HepG2 (cell line): ENCODE measurements at regions not wholly inside any gene's neighbourhood (a gene's known extent, or its start where the extent isn't known, plus 50 kb on each side); places are given as distances from the start of the nearest gene placed in this dataset.
A peak's percentile ranks its signal among the peaks of the same experiment; 100 is the strongest.

Experiments used
- ATAC-seq: fragments of 200-7000 bp; cut with Tn5 transposase; 3 replicates; pipeline ENCODE4 v1.9.1; 2020; ENCODE audit warnings: mild to moderate bottlenecking, moderate library complexity
- BruUV-seq: library from RNA; stranded (reverse); fragments of 400-500 nt; replicated peaks from 2 replicates; lab custom pipeline; 2021; lab: Mats Ljungman, UMichigan
- CTCF ChIA-PET: fragments of 300-600 bp; formaldehyde crosslinking; extraction: SDS; loops from one replicate; lab custom pipeline; 2021; ENCODE audit warnings: low total read pairs, inconsistent platforms, low intra/inter-chr PET ratio; lab: Yijun Ruan, JAX
- POLR2A ChIA-PET: fragments of 350-600 bp; sonication (Branson Sonifier 250); formaldehyde crosslinking; loops from one replicate; lab custom pipeline; 2020; ENCODE audit warnings: antibody characterized with exemption, inconsistent platforms; lab: Yijun Ruan, JAX
- DNase-seq: peaks from one replicate; pipeline ENCODE4 v3.0.0-alpha.2; 2015; ENCODE audit warnings: low spot score
- FAIRE-seq: peaks from 3 replicates; lab custom pipeline; 2011; peaks lifted over from hg19 to GRCh38; lab: Jason Lieb, UNC
- H2AFZ ChIP-seq: one replicate; pipeline ENCODE4 v1.6.1; 2011; ENCODE audit warnings: low read length, inconsistent platforms
- H3K27ac ChIP-seq: fragments of 300-600 bp; 3 replicates; pipeline ENCODE4 v1.8.0; 2011; ENCODE audit warnings: mixed run types, mild to moderate bottlenecking, mixed read lengths, low read length, inconsistent platforms; ENCODE audit not compliant: insufficient read depth; ENCODE audit errors: extremely low read length
- H3K27me3 ChIP-seq, 2 experiments: fragments of 200-600 bp in 1 of 2; 2 replicates in 1 of 2; 3 replicates in 1 of 2; pipeline versions ENCODE4 v1.6.0 to v1.8.0; 2011; ENCODE audit warnings: low read length in 2 of 2, mild to moderate bottlenecking in 2 of 2, moderate library complexity in 2 of 2, inconsistent platforms in 1 of 2; ENCODE audit not compliant: insufficient read depth in 2 of 2, control insufficient read depth in 1 of 2
- H3K36me3 ChIP-seq, 2 experiments: fragments of 200-600 bp in 1 of 2; replicated peaks in 1 of 2; 2 replicates in 1 of 2; 3 replicates in 1 of 2; pipeline versions ENCODE4 v1.5.1 to v1.8.0; 2011; ENCODE audit warnings: low read length in 2 of 2, inconsistent platforms in 1 of 2; ENCODE audit not compliant: insufficient read depth in 2 of 2, control insufficient read depth in 1 of 2
- H3K4me1 ChIP-seq: 2 replicates; pipeline ENCODE4 v1.5.1; 2012; ENCODE audit warnings: low read length, inconsistent platforms; ENCODE audit not compliant: insufficient read depth
- H3K4me2 ChIP-seq: 2 replicates; pipeline ENCODE4 v1.6.0; 2011; ENCODE audit warnings: low read depth, low read length, inconsistent platforms
- H3K4me3 ChIP-seq, 3 experiments: fragments of 200-600 bp in 1 of 3; sonication (generic), shearing (Covaris generic) in 1 of 3; replicated peaks in 1 of 3; 2 replicates each; pipeline ENCODE4 v1.5.1; 2011 to 2016; ENCODE audit warnings: low read length in 3 of 3, inconsistent platforms in 2 of 3, low read depth in 2 of 3, mild to moderate bottlenecking in 2 of 3, control low read depth in 1 of 3, mixed read lengths in 1 of 3; ENCODE audit not compliant: insufficient read depth in 1 of 3
- H3K79me2 ChIP-seq: one replicate; pipeline ENCODE4 v1.6.1; 2011; ENCODE audit warnings: low read length, inconsistent platforms; ENCODE audit not compliant: insufficient read depth
- H3K9ac ChIP-seq: 2 replicates; pipeline ENCODE4 v1.6.0; 2011; ENCODE audit warnings: mild to moderate bottlenecking, low read depth, low read length, inconsistent platforms; ENCODE audit not compliant: insufficient read depth
- H3K9me3 ChIP-seq: 2 replicates; pipeline ENCODE4 v1.5.1; 2012; ENCODE audit warnings: mild to moderate bottlenecking, low read length
- H4K20me1 ChIP-seq: 2 replicates; pipeline ENCODE4 v1.6.0; 2011; ENCODE audit warnings: inconsistent platforms, mild to moderate bottlenecking, low read length, moderate library complexity; ENCODE audit not compliant: insufficient read depth
- ETV6 ChIP-seq: sonication (generic); formaldehyde crosslinking; conservative IDR thresholded peaks from 2 replicates; pipeline ENCODE4 v1.4.0; 2020; ENCODE audit warnings: missing genetic modification reagents
- GATA4 ChIP-seq: sonication (generic); IDR thresholded peaks from 2 replicates; pipeline ENCODE4 v1.6.1; 2016; ENCODE audit warnings: antibody characterized with exemption, low read depth, borderline replicate concordance
- ZFP36 ChIP-seq: fragments of 150-350 bp; IDR thresholded peaks from 2 replicates; pipeline ENCODE4 v1.6.1; 2018; ENCODE audit warnings: borderline replicate concordance, low read length, low read depth; ENCODE audit not compliant: partially characterized antibody
- ZNF292 ChIP-seq: sonication (generic); formaldehyde crosslinking; IDR thresholded peaks from 2 replicates; pipeline ENCODE4 v1.8.1; 2022; ENCODE audit warnings: mild to moderate bottlenecking, low read depth, missing genetic modification reagents, borderline replicate concordance
- ZNF776 ChIP-seq: sonication (generic); formaldehyde crosslinking; IDR thresholded peaks from 2 replicates; pipeline ENCODE4 v1.4.0; 2020; ENCODE audit warnings: mild to moderate bottlenecking, missing genetic modification reagents
- WGBS: methylation state at CpG from one replicate; pipeline ENCODE4 v1.1.6; 2017; ENCODE audit warnings: low lambda C conversion rate; 5-methylcytosine and 5-hydroxymethylcytosine counted together
- in situ Hi-C: cut with HindIII; loops from 2 replicates; pipeline ENCODE4 v1.10.0; 2017; ENCODE audit warnings: low pct_unique_long_range_greater_than_20kb; ENCODE audit not compliant: extremely low pct_ligation_motif_present
- intact Hi-C: fragments of 100-400 bp; cut with micrococcal nuclease; formaldehyde crosslinking; loops from one replicate; pipeline ENCODE4 v1.10.0; 2022; ENCODE audit not compliant: unreplicated experiment
- TF ChIP-seq, protein P1 (sequence below): sonication (generic); formaldehyde crosslinking; conservative IDR thresholded peaks from 2 replicates; pipeline ENCODE4 v1.4.0; 2020; ENCODE audit warnings: mild to moderate bottlenecking, missing genetic modification reagents, moderate library complexity

DNA sequence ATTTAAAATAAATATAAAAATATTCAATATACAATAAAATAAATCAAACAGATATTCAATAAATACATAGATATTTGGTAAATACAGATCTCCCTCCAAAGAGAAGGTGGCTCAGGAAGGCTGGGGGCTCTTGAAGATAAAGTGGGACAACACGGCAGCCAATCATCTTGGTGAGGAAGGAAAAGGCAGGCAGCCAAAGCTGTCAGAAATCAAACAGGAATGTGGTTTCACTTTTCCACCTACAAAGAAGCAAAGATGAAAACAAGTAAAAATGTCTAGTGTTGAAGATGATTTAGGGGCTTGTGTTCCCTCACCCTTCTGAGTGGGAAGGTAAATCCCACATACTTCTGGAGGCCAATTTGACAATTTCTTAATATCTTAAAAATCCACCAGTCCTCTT lies 85.7 kb downstream of the B3GNT2 start (continued):
- no peak for TF ChIP-seq ZNF292 (CRISPR knock-in tag)
- TF ChIP-seq ETV6 (CRISPR knock-in tag), result no peak
- TF ChIP-seq, protein P1, sequence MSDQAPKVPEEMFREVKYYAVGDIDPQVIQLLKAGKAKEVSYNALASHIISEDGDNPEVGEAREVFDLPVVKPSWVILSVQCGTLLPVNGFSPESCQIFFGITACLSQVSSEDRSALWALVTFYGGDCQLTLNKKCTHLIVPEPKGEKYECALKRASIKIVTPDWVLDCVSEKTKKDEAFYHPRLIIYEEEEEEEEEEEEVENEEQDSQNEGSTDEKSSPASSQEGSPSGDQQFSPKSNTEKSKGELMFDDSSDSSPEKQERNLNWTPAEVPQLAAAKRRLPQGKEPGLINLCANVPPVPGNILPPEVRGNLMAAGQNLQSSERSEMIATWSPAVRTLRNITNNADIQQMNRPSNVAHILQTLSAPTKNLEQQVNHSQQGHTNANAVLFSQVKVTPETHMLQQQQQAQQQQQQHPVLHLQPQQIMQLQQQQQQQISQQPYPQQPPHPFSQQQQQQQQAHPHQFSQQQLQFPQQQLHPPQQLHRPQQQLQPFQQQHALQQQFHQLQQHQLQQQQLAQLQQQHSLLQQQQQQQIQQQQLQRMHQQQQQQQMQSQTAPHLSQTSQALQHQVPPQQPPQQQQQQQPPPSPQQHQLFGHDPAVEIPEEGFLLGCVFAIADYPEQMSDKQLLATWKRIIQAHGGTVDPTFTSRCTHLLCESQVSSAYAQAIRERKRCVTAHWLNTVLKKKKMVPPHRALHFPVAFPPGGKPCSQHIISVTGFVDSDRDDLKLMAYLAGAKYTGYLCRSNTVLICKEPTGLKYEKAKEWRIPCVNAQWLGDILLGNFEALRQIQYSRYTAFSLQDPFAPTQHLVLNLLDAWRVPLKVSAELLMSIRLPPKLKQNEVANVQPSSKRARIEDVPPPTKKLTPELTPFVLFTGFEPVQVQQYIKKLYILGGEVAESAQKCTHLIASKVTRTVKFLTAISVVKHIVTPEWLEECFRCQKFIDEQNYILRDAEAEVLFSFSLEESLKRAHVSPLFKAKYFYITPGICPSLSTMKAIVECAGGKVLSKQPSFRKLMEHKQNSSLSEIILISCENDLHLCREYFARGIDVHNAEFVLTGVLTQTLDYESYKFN (CRISPR knock-in tag), result no peak
- TF ChIP-seq GATA4, result no peak
- TF ChIP-seq, all 625 proteins: peak for 0

DNA sequence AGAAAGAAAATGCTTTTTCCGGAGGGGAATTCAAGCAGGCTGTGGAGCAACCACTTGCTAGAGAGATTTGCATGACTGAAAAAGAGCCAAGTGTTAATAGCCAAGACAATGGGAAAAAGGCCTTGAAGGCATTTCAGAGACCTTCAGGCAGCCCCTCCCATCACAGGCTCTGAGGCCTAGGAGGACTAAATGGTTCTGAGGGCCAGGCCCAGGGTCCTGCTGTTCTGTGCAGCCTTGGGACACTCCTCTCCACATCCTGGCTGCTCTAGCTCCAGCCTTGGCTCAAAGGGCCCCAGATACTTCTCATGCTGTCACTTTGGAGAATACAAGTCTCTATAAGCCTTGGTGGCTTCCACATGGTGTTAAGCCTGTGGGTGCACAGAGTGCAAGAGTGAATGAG lies 81.8 kb downstream of the B3GNT2 start:
- Histone ChIP-seq H3K36me3 (no peaks in the 10 kb centered on the region), H3K9me3 (peaks cover 30% of the 10 kb centered on the region), H4K20me1 (no peaks in the 10 kb centered on the region), H3K4me1 (no peaks in the 10 kb centered on the region), H3K27me3 (no peaks in the 10 kb centered on the region), H3K9ac (no peak overlapping the region), H2AFZ (no peak overlapping the region), H3K4me3 (no peak overlapping the region), H3K27ac (no peak overlapping the region), H3K4me2 (no peak overlapping the region), H3K79me2 (no peaks in the 10 kb centered on the region)
- no peak for ATAC-seq
- WGBS, result 10% methylated on average over 1 of the region's 1 CpG
- CTCF ChIA-PET, result no interaction called here
- intact Hi-C loops (no loop called here), in situ Hi-C loops (no loop called here)
- DNase-seq, result no peak
- no peak for FAIRE-seq
- BruUV-seq, result no TSS peak
- TF ChIP-seq ZFP36 (peak; percentile 36), ZNF776 (no peak)
- POLR2A ChIA-PET, result no interaction called here
